OCI-LY7 (cell line): ENCODE measurements at regions not wholly inside any gene's neighbourhood (a gene's known extent, or its start where the extent isn't known, plus 50 kb on each side); places are given as distances from the start of the nearest gene placed in this dataset.

Source experiments
- CTCF ChIP-seq: fragments of 200-600 bp; sonication (generic); conservative IDR thresholded peaks from 2 replicates; pipeline ENCODE4 v1.5.1; 2014; ENCODE audit warnings: mild to moderate bottlenecking, antibody characterized with exemption, low read length, moderate library complexity, mixed read lengths
- EZH2phosphoT487 ChIP-seq: fragments of 200-600 bp; sonication (generic); IDR thresholded peaks from 2 replicates; pipeline ENCODE4 v1.6.1; 2018; ENCODE audit warnings: low read depth, borderline replicate concordance, mild to moderate bottlenecking, mixed run types, antibody characterized with exemption, low read length, moderate library complexity, mixed read lengths

GRCh38 chr13:90168953-90169352 lies 1178.5 kb upstream of the MIR17HG start:
- TF ChIP-seq CTCF (no peak), EZH2phosphoT487 (no peak)
